ENCODE measurements at regions not wholly inside any gene's neighbourhood (a gene's known extent, or its start where the extent isn't known, plus 50 kb on each side); places are given as distances from the start of the nearest gene placed in this dataset.

DNA sequence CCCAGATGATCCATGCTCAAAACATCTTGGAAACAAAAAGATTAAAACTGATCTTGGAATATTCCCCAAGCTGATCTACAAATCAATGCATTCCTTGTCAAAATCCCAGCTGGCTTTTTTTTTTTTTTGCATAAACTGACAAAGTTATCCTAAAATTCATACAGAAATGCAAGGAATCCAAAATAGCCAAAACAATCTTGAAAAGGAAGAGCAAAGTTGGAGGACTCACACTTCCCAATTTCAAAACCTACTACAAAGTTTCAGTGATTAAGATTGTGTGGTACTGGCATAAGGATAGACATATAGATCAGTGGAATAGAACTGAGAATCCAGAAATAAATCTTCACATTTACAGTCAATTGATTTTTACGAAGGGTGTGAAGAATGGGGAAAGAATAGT lies 306.8 kb upstream of the MGAT5 start:
- Histone ChIP-seq H3K27me3 (ENCODE audit: control insufficient read depth, low read length) (no peaks in the 10 kb centered on the region), H3K9me2 (replicated peaks; ENCODE audit: control insufficient read depth, low read length) (no peaks in the 10 kb centered on the region), H3K36me3 (ENCODE audit: control insufficient read depth, low read length) (no peaks in the 10 kb centered on the region), H3K4me3 (ENCODE audit: low read length) (no peak overlapping the region), H3K27ac (ENCODE audit: low read depth, low read length) (no peak overlapping the region), H3K4me1 (ENCODE audit: control insufficient read depth, low read length) (peaks cover 25% of the 10 kb centered on the region), H3K79me2 (ENCODE audit: control insufficient read depth, low read length) (no peaks in the 10 kb centered on the region), H3F3A (ENCODE audit: control insufficient read depth, insufficient read depth) (no peaks in the 10 kb centered on the region), H3K4me2 (ENCODE audit: low read length) (no peak overlapping the region), H4K20me1 (ENCODE audit: control insufficient read depth, insufficient read depth, low read depth, low read length) (no peaks in the 10 kb centered on the region), H3K9me3 (ENCODE audit: control insufficient read depth, insufficient read depth, low read length) (no peaks in the 10 kb centered on the region)
- no peak for TF ChIP-seq EZH2phosphoT487 (IDR thresholded peaks at IDR 0.05; ENCODE audit: borderline replicate concordance, low read length)
- no peak for TF ChIP-seq CTCF (IDR thresholded peaks at IDR 0.05; ENCODE audit: low read depth, low read length, poor library complexity, severe bottlenecking)

GRCh38 chr2:133948610-133949290 lies 305.1 kb upstream of the MGAT5 start:
- no peak for TF ChIP-seq CTCF (IDR thresholded peaks at IDR 0.05; ENCODE audit: low read depth, low read length, poor library complexity, severe bottlenecking)
- TF ChIP-seq EZH2phosphoT487 (IDR thresholded peaks at IDR 0.05; ENCODE audit: borderline replicate concordance, low read length) = no peak
- Histone ChIP-seq H3K4me1 (ENCODE audit: control insufficient read depth, low read length) (peaks cover 42% of the 10 kb centered on the region), H3F3A (ENCODE audit: control insufficient read depth, insufficient read depth) (peaks cover 3% of the 10 kb centered on the region; the same call in 1 of the 2 replicates)

DNA sequence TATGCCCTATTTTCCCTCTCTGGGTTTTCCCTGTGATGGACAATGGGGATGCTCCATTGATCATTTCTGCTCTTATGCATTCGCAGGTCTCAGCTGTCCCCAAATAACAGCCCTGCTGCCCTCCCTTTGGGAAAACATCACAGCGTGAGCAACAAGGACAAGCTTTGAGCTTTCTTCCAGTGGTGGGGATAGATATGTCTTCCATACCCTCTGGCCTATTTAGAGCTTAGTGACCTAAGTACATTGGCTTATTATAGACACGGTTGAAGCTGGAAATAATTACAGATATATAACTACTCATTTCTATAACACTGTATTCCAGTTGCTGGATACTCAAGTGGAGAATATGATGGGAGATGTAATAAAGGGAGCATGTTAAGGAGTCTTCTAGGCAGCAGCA lies 304.3 kb upstream of the MGAT5 start:
- peaks cover 50% of the 10 kb centered on the region for H3K4me1 ChIP-seq (ENCODE audit: control insufficient read depth, low read length)
- H3K4me3 ChIP-seq (ENCODE audit: low read length) = no peak overlapping the region
- H3K27me3 ChIP-seq (ENCODE audit: control insufficient read depth, low read length) = no peaks in the 10 kb centered on the region
- H3K27ac ChIP-seq (ENCODE audit: low read depth, low read length) = no peak overlapping the region
- H3F3A ChIP-seq (ENCODE audit: control insufficient read depth, insufficient read depth) = peaks cover 3% of the 10 kb centered on the region; the same call in 1 of the 2 replicates
- TF ChIP-seq CTCF (IDR thresholded peaks at IDR 0.05; ENCODE audit: low read depth, low read length, poor library complexity, severe bottlenecking) (no peak), EZH2phosphoT487 (IDR thresholded peaks at IDR 0.05; ENCODE audit: borderline replicate concordance, low read length) (no peak)
- no peaks in the 10 kb centered on the region for H3K9me3 ChIP-seq (ENCODE audit: control insufficient read depth, insufficient read depth, low read length)
- no peaks in the 10 kb centered on the region for H3K36me3 ChIP-seq (ENCODE audit: control insufficient read depth, low read length)
- no peak overlapping the region for H3K4me2 ChIP-seq (ENCODE audit: low read length)
- no peaks in the 10 kb centered on the region for H3K79me2 ChIP-seq (ENCODE audit: control insufficient read depth, low read length)
- no peaks in the 10 kb centered on the region for H3K9me2 ChIP-seq (replicated peaks; ENCODE audit: control insufficient read depth, low read length)
- no peaks in the 10 kb centered on the region for H4K20me1 ChIP-seq (ENCODE audit: control insufficient read depth, insufficient read depth, low read depth, low read length)

More at GRCh38 chr2:133948610-133949290, 305.1 kb upstream of the MGAT5 start:
- no peak overlapping the region for H3K27ac ChIP-seq (ENCODE audit: low read depth, low read length)
- H3K9me3 ChIP-seq (ENCODE audit: control insufficient read depth, insufficient read depth, low read length) = no peaks in the 10 kb centered on the region
- no peak overlapping the region for H3K4me2 ChIP-seq (ENCODE audit: low read length)
- H3K79me2 ChIP-seq (ENCODE audit: control insufficient read depth, low read length) = no peaks in the 10 kb centered on the region
- no peak overlapping the region for H3K4me3 ChIP-seq (ENCODE audit: low read length)
- H3K36me3 ChIP-seq (ENCODE audit: control insufficient read depth, low read length) = no peaks in the 10 kb centered on the region
- H3K27me3 ChIP-seq (ENCODE audit: control insufficient read depth, low read length) = no peaks in the 10 kb centered on the region
- H3K9me2 ChIP-seq (replicated peaks; ENCODE audit: control insufficient read depth, low read length) = no peaks in the 10 kb centered on the region
- no peaks in the 10 kb centered on the region for H4K20me1 ChIP-seq (ENCODE audit: control insufficient read depth, insufficient read depth, low read depth, low read length)

Data from DOHH2 (cell line).